ENCODE measurements at regions not wholly inside any gene's neighbourhood (a gene's known extent, or its start where the extent isn't known, plus 50 kb on each side); places are given as distances from the start of the nearest gene placed in this dataset.

- H2BK5ac ChIP-seq (ENCODE audit: low read depth, low read length): no peak overlapping the region
- no peaks in the 10 kb centered on the region for H3K79me2 ChIP-seq (ENCODE audit: control insufficient read depth in 1 of 2, insufficient read depth in 2 of 2, low read length in 2 of 2)
- WGBS, 2 experiments (ENCODE audit: extremely low coverage in 1 of 2, insufficient coverage in 1 of 2, insufficient read length in 1 of 2, insufficient replicate concordance in 2 of 2, low coverage in 1 of 2, low lambda C conversion rate in 2 of 2, missing lambda C conversion rate in 1 of 2): 93% methylated on average over 3 of the region's 3 CpGs; no CpG with 5 or more reads in 1 of the 2 experiments
- no peak overlapping the region for H3K4ac ChIP-seq (replicated peaks; ENCODE audit: insufficient read length, low read depth, low read length)
- H2BK20ac ChIP-seq (ENCODE audit: low read length): no peak overlapping the region
- no peak overlapping the region for H3K9ac ChIP-seq (replicated peaks in 1 of 4; ENCODE audit: extremely low read depth in 1 of 4, low read depth in 3 of 4, low read length in 3 of 4)
- H3K27ac ChIP-seq (ENCODE audit: low read depth, low read length): no peak overlapping the region
- H4K91ac ChIP-seq (replicated peaks; ENCODE audit: insufficient read length, low read length): peak overlapping the region; percentile 15
- H3K9me3 ChIP-seq (ENCODE audit: insufficient read depth in 2 of 2, low read depth in 1 of 2, low read length in 1 of 2): no peaks in the 10 kb centered on the region
- no peak for FAIRE-seq
- no peak overlapping the region for H3K4me3 ChIP-seq (ENCODE audit: extremely low read depth in 1 of 4, insufficient read depth in 2 of 4, low read depth in 3 of 4, low read length in 4 of 4)
- no peak overlapping the region for H2AFZ ChIP-seq (ENCODE audit: low read length)
- H3K36me3 ChIP-seq (ENCODE audit: control insufficient read depth in 2 of 4, insufficient read depth in 4 of 4, low read length in 3 of 4): no peaks in the 10 kb centered on the region
- H2BK15ac ChIP-seq (ENCODE audit: low read length): no peak overlapping the region
- no peak for DNase-seq (ENCODE audit: low read depth in 1 of 2, low spot score in 2 of 2)
- no peak overlapping the region for H3K56ac ChIP-seq (replicated peaks; ENCODE audit: insufficient read length, low read depth, low read length)
- H2AK5ac ChIP-seq (ENCODE audit: low read depth, low read length): no peak overlapping the region
- H4K20me1 ChIP-seq (replicated peaks in 1 of 2; ENCODE audit: control insufficient read depth in 1 of 2, insufficient read depth in 2 of 2, low read length in 2 of 2): no peaks in the 10 kb centered on the region
- no peak overlapping the region for H2BK12ac ChIP-seq (ENCODE audit: low read depth, low read length)
- H3K4me1 ChIP-seq (replicated peaks in 1 of 4; ENCODE audit: control insufficient read depth in 3 of 4, insufficient read depth in 4 of 4, low read length in 3 of 4): peaks cover 0 to 10% (median 3%) of the 10 kb centered on the region in 4 experiments; a peak in 4 of 7 replicates
- H4K8ac ChIP-seq (ENCODE audit: extremely low read depth, insufficient read depth, low read length): no peak overlapping the region
- ChIA-PET POLR2A (ENCODE audit: partially characterized antibody) (interaction anchor here (0.7 kb wide), 1 partner anchor 25 kb away, joined by 3 read pairs; no protein-coding TSS in a partner anchor), CTCF (ENCODE audit: partially characterized antibody) (no interaction called here)
- no peak overlapping the region for H2BK120ac ChIP-seq (replicated peaks; ENCODE audit: low read depth, low read length)
- no peak overlapping the region for H4K5ac ChIP-seq (ENCODE audit: insufficient read length, low read depth, low read length)
- H3K23ac ChIP-seq (ENCODE audit: insufficient read length): no peak overlapping the region
- H3K14ac ChIP-seq (ENCODE audit: insufficient read length): no peak overlapping the region
- H3K27me3 ChIP-seq (replicated peaks in 1 of 4; ENCODE audit: control insufficient read depth in 3 of 4, extremely low read depth in 1 of 4, insufficient read depth in 3 of 4, low read length in 3 of 4): no peaks in the 10 kb centered on the region
- no peaks in the 10 kb centered on the region for H3K23me2 ChIP-seq (ENCODE audit: low read depth, low read length)
- no peak overlapping the region for H3K18ac ChIP-seq (ENCODE audit: extremely low read depth, low read length)
- H3K79me1 ChIP-seq (ENCODE audit: low read depth, low read length): no peaks in the 10 kb centered on the region
- H3K4me2 ChIP-seq (ENCODE audit: insufficient read depth in 1 of 2, low read depth in 2 of 2, low read length in 2 of 2): no peak overlapping the region
- TF ChIP-seq CTBP2 (IDR thresholded peaks at IDR 0.05; ENCODE audit: borderline replicate concordance, insufficient read depth, insufficient read length, low read length) (no peak), EGR1 (IDR thresholded peaks at IDR 0.05; ENCODE audit: borderline replicate concordance, low read depth, low read length) (no peak), BRCA1 (IDR thresholded peaks at IDR 0.05; ENCODE audit: low read depth, low read length) (no peak), MAX (IDR thresholded peaks at IDR 0.05) (no peak), TAF1 (IDR thresholded peaks at IDR 0.05; ENCODE audit: low read depth, low read length) (no peak), NANOG (IDR thresholded peaks at IDR 0.05; ENCODE audit: insufficient read depth, low read depth, low read length, poor library complexity, severe bottlenecking) (no peak), SP2 (IDR thresholded peaks at IDR 0.05; ENCODE audit: low read length) (no peak), USF2 (IDR thresholded peaks at IDR 0.05; ENCODE audit: low read length) (no peak), KDM4A (IDR thresholded peaks at IDR 0.05; ENCODE audit: low read depth, low read length, severe bottlenecking) (no peak), KDM5A (IDR thresholded peaks at IDR 0.05; ENCODE audit: low read length) (no peak), SAP30 (IDR thresholded peaks at IDR 0.05; ENCODE audit: insufficient read depth, insufficient replicate concordance, low read length) (no peak), EZH2 (IDR thresholded peaks at IDR 0.05; ENCODE audit: low read depth, low read length, severe bottlenecking) (no peak)
These were observed 86.0 kb upstream of the SLC38A2 start for GRCh38 chr12:46458500-46459102.
